Bronchial epithelial cell (primary cell): ENCODE measurements at regions not wholly inside any gene's neighbourhood (a gene's known extent, or its start where the extent isn't known, plus 50 kb on each side); places are given as distances from the start of the nearest gene placed in this dataset.
"Not testable (repeated sequence)": the region's sequence is repeated elsewhere in the genome, so short reads cannot be mapped to it uniquely, and the experiment has no call there.

Experiments used
- DNase-seq: peaks from one replicate; pipeline ENCODE4 v3.0.0-alpha.2; 2010; ENCODE audit warnings: low read depth
- FAIRE-seq: peaks from 2 replicates; lab custom pipeline; 2011; peaks lifted over from hg19 to GRCh38; lab: Jason Lieb, UNC
- H3K27me3 ChIP-seq: 2 replicates; pipeline ENCODE4 v1.5.1; 2011; ENCODE audit warnings: low read length; ENCODE audit not compliant: control insufficient read depth, insufficient read depth
- H3K36me3 ChIP-seq: 2 replicates; pipeline ENCODE4 v1.5.1; 2011; ENCODE audit warnings: low read length; ENCODE audit not compliant: control insufficient read depth, insufficient read depth
- H3K4me3 ChIP-seq: 2 replicates; pipeline ENCODE4 v1.5.1; 2011; ENCODE audit warnings: mild to moderate bottlenecking, low read depth, low read length, control low read depth
- CTCF ChIP-seq: IDR thresholded peaks from 2 replicates; pipeline ENCODE4 v1.5.1; 2011; ENCODE audit warnings: mild to moderate bottlenecking, moderate library complexity, low read length, control low read depth, inconsistent platforms; ENCODE audit not compliant: insufficient read depth, severe bottlenecking

GRCh38 chr2:176793792-176794191 lies 418.8 kb upstream of the HNRNPA3 start:
- Histone ChIP-seq H3K36me3 (no peaks in the 10 kb centered on the region), H3K4me3 (no peak overlapping the region), H3K27me3 (no peaks in the 10 kb centered on the region)
- no peak for TF ChIP-seq CTCF
- FAIRE-seq (no peak), DNase-seq (no peak)

GRCh38 chr2:176794392-176794791 lies 418.2 kb upstream of the HNRNPA3 start:
- FAIRE-seq, result no peak
- no peak for DNase-seq
- Histone ChIP-seq H3K4me3 (no peak overlapping the region), H3K36me3 (no peaks in the 10 kb centered on the region), H3K27me3 (no peaks in the 10 kb centered on the region)
- no peak for TF ChIP-seq CTCF

- Histone ChIP-seq H3K36me3 (no peaks in the 10 kb centered on the region), H3K27me3 (no peaks in the 10 kb centered on the region), H3K4me3 (no peak overlapping the region)
- no peak for FAIRE-seq
- DNase-seq, result no peak
- TF ChIP-seq CTCF, result no peak
Measured at GRCh38 chr2:176795823-176796222, 416.8 kb upstream of the HNRNPA3 start.

GRCh38 chr2:176796677-176797076 lies 415.9 kb upstream of the HNRNPA3 start:
- not testable (repeated sequence) for H3K36me3 ChIP-seq, H3K4me3 ChIP-seq, H3K27me3 ChIP-seq, FAIRE-seq, DNase-seq

GRCh38 chr2:176804392-176804791 lies 408.2 kb upstream of the HNRNPA3 start:
- no peak overlapping the region for H3K4me3 ChIP-seq
- no peak for DNase-seq
- H3K36me3 ChIP-seq, result no peaks in the 10 kb centered on the region
- H3K27me3 ChIP-seq, result no peaks in the 10 kb centered on the region
- no peak for FAIRE-seq
- no peak for TF ChIP-seq CTCF

- Histone ChIP-seq H3K36me3 (no peaks in the 10 kb centered on the region), H3K4me3 (no peak overlapping the region), H3K27me3 (no peaks in the 10 kb centered on the region)
- no peak for DNase-seq
- TF ChIP-seq CTCF, result no peak
- no peak for FAIRE-seq
Measured at GRCh38 chr2:176805345-176805744, 407.2 kb upstream of the HNRNPA3 start.
